GM18507 (cell line): ENCODE measurements at regions not wholly inside any gene's neighbourhood (a gene's known extent, or its start where the extent isn't known, plus 50 kb on each side); places are given as distances from the start of the nearest gene placed in this dataset.

Source experiments
- DNase-seq: peaks from one replicate; pipeline ENCODE4 v3.0.0; 2011; ENCODE audit warnings: low read depth; ENCODE audit not compliant: insufficient read length; ENCODE audit errors: extremely low spot score
- FAIRE-seq: peaks from 2 replicates; lab custom pipeline; 2011; peaks lifted over from hg19 to GRCh38; lab: Jason Lieb, UNC

GRCh38 chr3:17972959-17973906 is 230.8 kb upstream of the TBC1D5 start:
- FAIRE-seq (no peak), DNase-seq (no peak)

DNA sequence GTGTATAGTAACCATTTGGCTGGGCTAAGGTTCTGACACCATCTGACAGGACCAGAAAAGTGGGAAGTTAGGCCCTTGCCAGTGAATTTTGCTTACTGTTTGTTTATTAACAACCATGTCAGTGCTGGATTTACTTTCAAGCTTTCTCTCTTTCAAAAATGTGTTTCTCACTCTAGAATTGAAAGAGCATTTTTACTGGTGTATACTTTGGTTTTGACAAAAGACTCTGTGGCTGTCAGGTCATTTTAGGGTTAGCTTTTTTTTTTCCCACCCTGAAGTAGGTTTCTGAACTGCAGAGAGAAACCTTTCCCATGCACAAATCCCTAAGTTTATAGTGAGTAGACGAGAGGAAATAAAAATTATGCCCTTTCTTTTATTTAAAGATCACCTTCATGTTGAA is 230.0 kb upstream of the TBC1D5 start:
- DNase-seq = no peak
- FAIRE-seq = no peak

DNA sequence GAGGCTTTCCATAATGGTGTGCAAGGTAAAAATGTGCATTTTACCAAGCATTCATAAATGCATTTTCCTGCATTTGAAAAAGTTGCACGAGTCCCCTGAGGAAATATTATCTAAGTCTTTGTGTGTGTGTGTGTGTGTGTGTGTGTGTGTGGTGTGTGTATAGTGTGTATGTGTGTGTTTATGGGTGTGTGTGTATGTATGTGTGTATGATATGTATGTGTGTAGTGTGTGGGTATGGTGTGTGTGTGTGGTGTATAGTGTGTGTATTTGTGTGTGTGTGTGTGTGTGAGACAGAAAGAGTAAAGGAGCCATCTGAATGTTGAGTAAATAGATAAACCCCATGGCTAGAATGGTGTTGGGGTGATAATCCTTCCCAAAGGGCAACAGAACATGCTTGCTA is 229.6 kb upstream of the TBC1D5 start:
- FAIRE-seq = no peak
- no peak for DNase-seq

DNA sequence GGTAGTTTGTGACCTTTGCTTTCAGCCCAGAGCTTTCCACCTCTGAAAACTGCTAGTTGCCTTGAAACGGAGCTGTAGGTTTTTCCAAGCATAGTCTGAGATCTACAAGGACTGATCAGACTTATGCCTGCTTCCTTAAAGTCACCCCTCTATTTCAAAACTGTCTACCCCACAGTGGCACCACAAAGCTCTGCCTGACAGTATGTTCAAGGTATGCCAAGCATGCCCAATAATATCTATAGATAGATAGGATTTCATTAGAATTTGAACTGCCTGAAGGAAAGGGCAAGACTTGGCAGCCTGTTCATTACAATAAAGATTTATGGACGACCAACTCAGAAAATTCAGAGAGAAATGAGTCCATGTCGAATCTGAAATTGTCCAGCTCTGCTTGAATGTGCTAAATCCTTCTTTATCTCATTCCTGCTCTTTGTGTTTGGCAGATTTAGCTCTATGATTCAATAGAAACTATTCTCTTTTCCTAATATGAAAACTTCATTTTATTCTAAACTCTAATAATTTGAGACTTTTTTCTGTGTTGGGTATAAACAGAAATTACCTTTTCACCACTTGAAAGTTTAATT is 227.6 kb upstream of the TBC1D5 start:
- DNase-seq (no peak), FAIRE-seq (no peak)

GRCh38 chr3:17969244-17969643 is 226.8 kb upstream of the TBC1D5 start:
- DNase-seq = no peak
- FAIRE-seq = no peak

GRCh38 chr3:17967953-17968607 is 225.6 kb upstream of the TBC1D5 start:
- DNase-seq = no peak
- FAIRE-seq = no peak

GRCh38 chr3:17967111-17967510 is 224.7 kb upstream of the TBC1D5 start:
- no peak for FAIRE-seq
- no peak for DNase-seq

DNA sequence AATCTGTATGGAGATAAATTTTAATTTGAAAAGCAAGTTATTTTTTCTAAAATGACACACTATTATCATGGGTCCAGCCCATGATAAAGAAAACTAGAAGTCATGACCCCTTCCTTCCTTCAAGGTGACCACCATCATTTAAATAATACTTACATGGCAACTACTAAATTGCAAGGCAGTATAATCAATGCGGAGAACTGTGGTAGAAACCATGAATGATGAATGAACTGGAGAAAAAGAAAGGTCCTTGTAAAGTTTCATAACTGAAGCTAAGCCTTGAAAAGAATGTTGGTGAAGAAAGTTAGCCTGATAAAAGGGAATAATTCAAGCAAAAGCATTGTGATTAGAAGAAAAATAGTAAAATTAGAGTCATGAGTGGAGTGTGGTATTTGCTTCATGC is 222.9 kb upstream of the TBC1D5 start:
- DNase-seq (no peak), FAIRE-seq (no peak)

DNA sequence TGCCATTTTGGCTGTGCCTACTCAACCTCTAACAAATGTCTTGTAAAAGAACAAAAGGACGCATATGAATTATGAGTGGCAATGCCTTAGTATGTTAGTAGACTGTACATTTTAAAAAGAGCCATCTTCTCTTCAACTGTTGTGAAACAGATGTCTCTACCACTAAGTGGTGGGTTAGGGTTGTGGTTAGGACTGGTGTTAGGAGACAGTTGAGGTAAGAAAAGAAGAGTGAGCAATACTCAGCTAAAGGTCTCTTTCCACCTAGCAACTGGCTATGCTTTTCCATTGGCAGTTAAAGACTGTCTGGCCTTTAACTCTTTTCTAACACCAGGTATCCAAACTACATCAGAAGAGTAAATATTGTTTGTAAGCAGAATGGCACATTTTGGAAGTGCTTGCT is 221.7 kb upstream of the TBC1D5 start:
- DNase-seq (no peak), FAIRE-seq (no peak)

DNA sequence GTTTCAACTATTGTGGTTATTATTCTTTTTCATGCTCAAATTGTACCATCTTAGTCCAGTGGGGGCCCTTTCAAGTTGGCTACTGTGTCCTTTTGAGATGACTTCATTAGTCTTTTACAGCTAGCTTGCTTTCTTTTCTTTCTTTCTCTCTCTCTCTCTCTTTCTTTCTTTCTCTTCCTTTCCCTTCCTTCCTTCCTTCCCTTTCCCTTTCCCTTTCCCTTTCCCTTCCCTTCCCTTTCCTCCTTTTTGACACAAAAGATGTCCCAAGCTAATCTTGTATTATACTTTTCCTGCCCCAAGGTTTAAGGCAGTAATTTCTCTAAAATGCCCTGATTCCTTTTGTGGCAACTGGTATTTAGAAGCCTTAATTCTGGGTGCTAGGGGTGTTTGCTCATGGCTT is 213.0 kb upstream of the TBC1D5 start:
- no peak for DNase-seq
- FAIRE-seq = no peak

DNA sequence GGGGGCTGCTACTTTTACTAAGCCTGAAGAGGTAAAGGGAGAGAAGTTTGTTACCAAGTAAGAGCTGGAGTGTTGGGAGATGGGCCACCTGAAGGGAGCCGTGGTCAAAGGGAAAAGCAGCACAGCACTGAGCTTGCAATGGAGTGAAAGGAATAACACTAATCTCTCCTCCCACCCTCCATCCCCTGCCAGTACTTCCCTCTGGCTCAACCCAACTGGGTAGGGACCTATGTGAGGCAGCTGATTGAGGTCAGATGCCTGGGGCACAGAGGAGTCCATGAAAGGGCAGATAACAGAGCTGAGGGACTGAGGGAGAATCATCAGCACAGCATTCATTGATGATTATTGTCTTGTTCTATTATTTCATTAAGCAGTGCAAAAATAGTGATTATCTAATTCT is 212.4 kb upstream of the TBC1D5 start:
- FAIRE-seq (no peak), DNase-seq (no peak)

- DNase-seq (no peak), FAIRE-seq (no peak)
These were observed 208.8 kb upstream of the TBC1D5 start for GRCh38 chr3:17951241-17951640.

GRCh38 chr3:17949101-17949500 is 206.7 kb upstream of the TBC1D5 start:
- no peak for DNase-seq

GRCh38 chr3:17947833-17948232 is 205.4 kb upstream of the TBC1D5 start:
- DNase-seq (no peak), FAIRE-seq (no peak)

More at GRCh38 chr3:17949101-17949500, 206.7 kb upstream of the TBC1D5 start:
- no peak for FAIRE-seq

DNA sequence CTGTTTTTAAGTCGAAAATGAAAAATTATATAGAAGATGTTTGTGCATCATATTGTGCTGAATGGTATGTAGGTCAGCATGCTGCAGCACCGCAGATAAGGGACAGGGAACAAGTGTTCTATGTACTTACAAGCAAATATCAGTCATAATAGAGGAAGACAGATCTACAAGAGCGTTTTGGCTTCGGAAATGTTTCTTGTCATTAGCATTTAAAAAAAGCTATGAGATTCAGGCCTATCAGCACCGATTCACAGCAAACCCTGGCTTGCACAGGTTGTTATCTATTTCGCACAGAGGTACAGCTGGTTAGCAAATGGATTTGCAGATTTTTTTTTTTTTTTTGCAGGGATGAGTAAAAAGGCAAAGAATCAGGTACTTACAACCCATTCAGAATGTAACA is 204.2 kb upstream of the TBC1D5 start:
- no peak for FAIRE-seq
- DNase-seq = no peak

GRCh38 chr3:17945799-17946399 is 203.5 kb upstream of the TBC1D5 start:
- DNase-seq (no peak), FAIRE-seq (no peak)

GRCh38 chr3:17945018-17945798 is 202.8 kb upstream of the TBC1D5 start:
- DNase-seq (no peak), FAIRE-seq (no peak)

- DNase-seq (no peak), FAIRE-seq (no peak)
These were observed 200.4 kb upstream of the TBC1D5 start for GRCh38 chr3:17942856-17943255.

GRCh38 chr3:17941766-17942165 is 199.3 kb upstream of the TBC1D5 start:
- no peak for FAIRE-seq
- no peak for DNase-seq
